Lower leg skin (tissue), 4 donors: ENCODE measurements at regions not wholly inside any gene's neighbourhood (a gene's known extent, or its start where the extent isn't known, plus 50 kb on each side); places are given as distances from the start of the nearest gene placed in this dataset.

Experiments
- DNase-seq, 2 donors: peaks; one replicate each; pipeline ENCODE4 v3.0.0-alpha.2; 2019; ENCODE audit warnings: low spot score in 2 of 2
- H3K4me3 ChIP-seq: fragments of 200-600 bp; sonication (generic); 2 replicates; pipeline ENCODE4 v1.5.1; 2017; ENCODE audit warnings: mild to moderate bottlenecking, low read depth; ENCODE audit not compliant: poor library complexity, severe bottlenecking
- POLR2A ChIP-seq, 2 donors: fragments of 450-650 bp; IDR thresholded peaks; one replicate each; pipeline ENCODE4 v1.6.1; 2016 to 2017; ENCODE audit warnings: antibody characterized with exemption in 2 of 2, mild to moderate bottlenecking in 1 of 2, moderate library complexity in 1 of 2
- WGBS, 2 donors: methylation state at CpG; one replicate each; pipeline ENCODE4 v1.1.5; 2018; 5-methylcytosine and 5-hydroxymethylcytosine counted together
- intact Hi-C: fragments of 100-400 bp; cut with DNase I; formaldehyde crosslinking; loops from one replicate; pipeline ENCODE4 v1.15.0; 2023; ENCODE audit warnings: low total_unique reads
- TF ChIP-seq, protein P1 (sequence below), 3 donors: fragments of 450-650 bp; IDR thresholded peaks; one replicate each; pipeline ENCODE4 v1.5.1; 2016; ENCODE audit warnings: antibody characterized with exemption in 3 of 3, mild to moderate bottlenecking in 3 of 3, moderate library complexity in 2 of 3

DNA sequence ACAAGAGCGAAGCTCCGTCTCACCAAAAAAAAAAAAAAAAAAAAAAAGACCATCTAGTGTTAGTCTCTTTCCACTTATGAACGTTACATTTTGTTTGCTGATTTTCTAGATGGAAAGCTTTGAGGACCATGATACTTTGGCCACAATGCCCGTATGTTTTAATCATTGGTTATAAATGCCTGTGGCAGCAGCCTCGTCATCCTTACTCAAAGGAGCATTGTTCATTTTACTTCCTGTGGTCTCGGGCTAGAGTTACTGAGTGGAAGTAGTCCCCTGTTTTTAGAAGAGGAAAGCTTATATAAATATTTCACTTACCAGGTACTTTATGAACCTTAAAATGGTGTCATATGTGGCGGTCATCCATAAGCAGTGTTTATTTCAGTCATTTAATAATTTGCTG lies 359.9 kb downstream of the AEBP2 start:
- no peak for DNase-seq
- 78 to 83% methylated on average over 7 of the region's 7 CpGs for WGBS, 2 donors
- H3K4me3 ChIP-seq: no peak overlapping the region
- intact Hi-C loops: no loop called here
- no peak for TF ChIP-seq POLR2A (IDR thresholded peaks at IDR 0.05)
- TF ChIP-seq, protein P1, sequence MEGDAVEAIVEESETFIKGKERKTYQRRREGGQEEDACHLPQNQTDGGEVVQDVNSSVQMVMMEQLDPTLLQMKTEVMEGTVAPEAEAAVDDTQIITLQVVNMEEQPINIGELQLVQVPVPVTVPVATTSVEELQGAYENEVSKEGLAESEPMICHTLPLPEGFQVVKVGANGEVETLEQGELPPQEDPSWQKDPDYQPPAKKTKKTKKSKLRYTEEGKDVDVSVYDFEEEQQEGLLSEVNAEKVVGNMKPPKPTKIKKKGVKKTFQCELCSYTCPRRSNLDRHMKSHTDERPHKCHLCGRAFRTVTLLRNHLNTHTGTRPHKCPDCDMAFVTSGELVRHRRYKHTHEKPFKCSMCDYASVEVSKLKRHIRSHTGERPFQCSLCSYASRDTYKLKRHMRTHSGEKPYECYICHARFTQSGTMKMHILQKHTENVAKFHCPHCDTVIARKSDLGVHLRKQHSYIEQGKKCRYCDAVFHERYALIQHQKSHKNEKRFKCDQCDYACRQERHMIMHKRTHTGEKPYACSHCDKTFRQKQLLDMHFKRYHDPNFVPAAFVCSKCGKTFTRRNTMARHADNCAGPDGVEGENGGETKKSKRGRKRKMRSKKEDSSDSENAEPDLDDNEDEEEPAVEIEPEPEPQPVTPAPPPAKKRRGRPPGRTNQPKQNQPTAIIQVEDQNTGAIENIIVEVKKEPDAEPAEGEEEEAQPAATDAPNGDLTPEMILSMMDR (IDR thresholded peaks at IDR 0.05): no peak

DNA sequence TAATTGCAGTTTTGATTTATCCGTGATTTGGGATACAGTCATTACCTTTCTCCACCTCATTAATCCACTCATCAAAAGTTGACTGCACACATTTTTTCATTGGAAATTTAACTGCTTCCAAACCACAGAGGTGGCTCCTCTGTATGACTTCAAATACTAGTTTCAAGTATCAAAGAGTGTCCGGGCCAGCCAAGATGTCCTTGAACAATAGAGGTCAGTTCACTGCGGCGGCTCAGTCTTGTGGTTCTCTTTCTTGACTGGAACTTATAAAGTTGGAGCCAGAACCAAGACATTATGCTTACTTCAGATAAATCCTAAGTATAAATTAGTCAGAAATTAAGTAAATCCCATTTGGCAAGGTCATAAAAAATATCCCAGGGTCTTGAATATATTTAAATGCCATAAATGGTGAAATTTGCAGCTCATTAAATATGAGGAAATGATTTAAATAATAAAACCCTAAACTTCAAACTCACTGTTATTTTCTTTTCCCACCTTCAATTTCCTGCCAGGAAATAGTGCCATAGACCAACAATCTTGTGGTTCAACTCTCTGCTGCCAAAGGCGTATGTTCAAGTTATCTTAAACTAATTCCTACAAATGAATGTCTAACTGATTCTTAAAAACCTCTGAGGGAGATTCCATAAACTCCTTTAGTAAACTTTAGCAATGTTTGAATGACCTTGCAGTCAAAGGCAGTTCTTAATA lies 360.8 kb downstream of the AEBP2 start:
- 60 to 64% methylated on average over 5 of the region's 5 CpGs for WGBS, 2 donors
- no peak for DNase-seq
- TF ChIP-seq POLR2A (IDR thresholded peaks at IDR 0.05): no peak
- TF ChIP-seq, protein P1 (IDR thresholded peaks at IDR 0.05): no peak
- intact Hi-C loops: no loop called here
- H3K4me3 ChIP-seq: no peak overlapping the region

DNA sequence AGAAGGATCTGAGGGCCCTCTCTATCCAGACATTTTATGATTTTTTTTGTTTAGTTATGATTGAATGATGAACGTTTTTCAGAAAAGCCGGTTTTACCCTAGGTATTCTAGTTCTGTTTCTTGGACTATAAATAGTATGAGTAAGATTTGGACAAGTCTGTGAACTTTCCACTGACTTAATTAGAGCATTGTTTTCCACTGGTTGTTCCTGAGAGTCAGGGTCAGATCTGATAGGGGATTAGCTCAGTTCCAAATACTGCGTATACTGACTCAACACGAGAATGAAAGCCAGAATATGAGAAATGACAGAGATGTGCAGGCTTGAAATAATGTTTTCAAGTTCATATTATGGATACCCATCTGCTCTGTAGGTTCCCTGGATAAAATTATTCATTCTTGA lies 361.6 kb downstream of the AEBP2 start:
- H3K4me3 ChIP-seq: no peak overlapping the region
- no peak for DNase-seq
- WGBS, 2 donors: 32 to 43% methylated on average over 4 of the region's 4 CpGs
- intact Hi-C loops: no loop called here
- TF ChIP-seq POLR2A (IDR thresholded peaks at IDR 0.05): no peak
- TF ChIP-seq, protein P1 (IDR thresholded peaks at IDR 0.05): no peak

DNA sequence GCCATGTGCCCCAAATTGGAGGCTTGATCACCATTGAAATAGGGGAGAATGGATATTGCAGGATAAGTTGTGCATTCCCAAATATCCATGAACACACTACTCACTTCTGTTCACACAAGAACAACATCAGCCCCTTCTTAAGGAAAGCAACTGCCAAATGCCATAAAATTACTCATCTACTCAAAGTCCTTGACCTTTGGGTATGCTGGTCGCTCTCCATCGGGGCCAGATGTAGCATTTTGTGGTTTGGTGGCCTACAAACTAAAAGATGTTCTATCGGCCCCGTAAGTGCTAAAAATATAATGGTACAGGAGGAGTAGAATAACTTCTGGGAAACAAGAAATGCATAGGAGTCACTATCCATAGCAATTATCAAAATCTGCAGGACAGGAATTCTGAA lies 362.6 kb downstream of the AEBP2 start:
- intact Hi-C loops: no loop called here
- TF ChIP-seq, protein P1 (IDR thresholded peaks at IDR 0.05): no peak
- no peak for TF ChIP-seq POLR2A (IDR thresholded peaks at IDR 0.05)
- H3K4me3 ChIP-seq: no peak overlapping the region
- WGBS, 2 donors: 82% methylated on average over 4 of the region's 4 CpGs
- DNase-seq: no peak

DNA sequence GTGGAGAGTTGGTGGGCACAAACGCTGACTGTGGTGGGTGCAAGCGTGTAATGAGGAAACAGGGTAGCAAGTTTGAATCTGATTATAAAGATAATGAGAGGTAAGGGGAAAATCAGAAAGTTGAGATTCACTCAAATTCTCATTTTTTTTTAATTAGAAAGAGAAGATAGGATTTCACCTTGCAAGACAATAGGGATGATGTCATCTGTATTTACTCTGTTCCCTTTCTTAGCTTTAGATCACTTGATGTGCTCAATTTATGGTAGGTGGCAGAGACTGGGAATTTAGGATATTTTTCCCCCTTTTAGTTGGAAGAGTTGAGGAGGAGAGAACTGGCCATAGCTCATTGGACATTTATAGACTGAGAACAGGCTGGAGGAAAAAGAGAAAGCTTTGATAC lies 363.6 kb downstream of the AEBP2 start:
- intact Hi-C loops: no loop called here
- 92 to 96% methylated on average over 2 of the region's 2 CpGs for WGBS, 2 donors

More for the DNA sequence above, 363.6 kb downstream of the AEBP2 start:
- no peak for TF ChIP-seq POLR2A (IDR thresholded peaks at IDR 0.05)
- TF ChIP-seq, protein P1 (IDR thresholded peaks at IDR 0.05): no peak
- no peak for DNase-seq
- no peak overlapping the region for H3K4me3 ChIP-seq
